ENCODE measurements at regions not wholly inside any gene's neighbourhood (a gene's known extent, or its start where the extent isn't known, plus 50 kb on each side); places are given as distances from the start of the nearest gene placed in this dataset.

DNA sequence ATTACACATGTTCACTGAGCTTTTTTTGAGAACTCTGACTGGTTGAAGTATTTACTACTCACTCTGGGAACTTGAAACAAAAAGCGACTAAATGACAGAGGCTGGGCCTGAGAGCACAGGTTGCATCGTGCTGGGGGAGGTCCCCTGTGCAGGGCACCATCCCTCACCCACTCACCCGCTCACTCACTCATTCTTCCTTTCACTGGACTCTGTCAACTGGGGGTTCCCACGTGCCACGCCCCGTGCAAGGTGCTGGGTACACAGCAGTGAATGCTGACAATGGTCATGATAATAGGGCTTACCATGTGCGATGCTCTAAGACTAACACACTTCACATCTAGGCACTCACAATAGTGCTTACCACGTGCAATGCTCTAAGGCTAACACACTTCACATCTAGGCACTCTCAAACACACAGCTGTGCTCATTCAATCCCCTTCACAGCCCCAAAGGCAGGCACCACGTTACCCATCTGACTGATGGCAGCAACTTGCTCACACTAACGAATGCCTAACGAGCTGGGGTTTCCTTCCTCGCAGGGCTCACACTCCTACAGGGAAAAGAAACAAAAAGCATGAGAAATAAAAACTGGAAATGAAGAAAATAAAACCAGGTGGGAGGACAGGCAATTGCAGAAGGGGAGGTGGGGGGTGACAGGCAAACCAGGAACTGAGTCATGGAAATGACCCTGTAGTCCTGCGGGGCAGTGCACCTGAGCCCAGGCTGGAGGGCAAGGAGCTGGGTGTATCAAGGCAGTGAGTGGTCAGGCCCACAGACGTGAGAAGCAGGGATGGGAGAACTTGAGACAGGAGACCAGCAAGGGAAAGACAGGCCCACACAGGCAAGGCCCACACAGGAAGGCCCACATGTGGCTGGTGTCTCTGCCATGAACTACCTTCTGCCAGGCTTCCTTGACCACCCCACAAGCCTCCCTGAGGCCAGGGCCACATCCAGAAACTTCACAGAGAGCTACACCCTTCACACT is 147.0 kb upstream of the FAM20C start:
- no peaks in the 10 kb centered on the region for H3K4me1 ChIP-seq (ENCODE audit: control insufficient read depth, insufficient read depth, low read length)
- H3K4me3 ChIP-seq (ENCODE audit: low read length) = no peak overlapping the region
- no peak overlapping the region for H3K9ac ChIP-seq (ENCODE audit: low read length)
- no peaks in the 10 kb centered on the region for H3K36me3 ChIP-seq (ENCODE audit: control insufficient read depth, insufficient read depth, low read length)
- H3K27ac ChIP-seq (ENCODE audit: low read depth, low read length) = no peak overlapping the region
- no peaks in the 10 kb centered on the region for H3K27me3 ChIP-seq (ENCODE audit: control insufficient read depth, insufficient read depth, low read length)

DNA sequence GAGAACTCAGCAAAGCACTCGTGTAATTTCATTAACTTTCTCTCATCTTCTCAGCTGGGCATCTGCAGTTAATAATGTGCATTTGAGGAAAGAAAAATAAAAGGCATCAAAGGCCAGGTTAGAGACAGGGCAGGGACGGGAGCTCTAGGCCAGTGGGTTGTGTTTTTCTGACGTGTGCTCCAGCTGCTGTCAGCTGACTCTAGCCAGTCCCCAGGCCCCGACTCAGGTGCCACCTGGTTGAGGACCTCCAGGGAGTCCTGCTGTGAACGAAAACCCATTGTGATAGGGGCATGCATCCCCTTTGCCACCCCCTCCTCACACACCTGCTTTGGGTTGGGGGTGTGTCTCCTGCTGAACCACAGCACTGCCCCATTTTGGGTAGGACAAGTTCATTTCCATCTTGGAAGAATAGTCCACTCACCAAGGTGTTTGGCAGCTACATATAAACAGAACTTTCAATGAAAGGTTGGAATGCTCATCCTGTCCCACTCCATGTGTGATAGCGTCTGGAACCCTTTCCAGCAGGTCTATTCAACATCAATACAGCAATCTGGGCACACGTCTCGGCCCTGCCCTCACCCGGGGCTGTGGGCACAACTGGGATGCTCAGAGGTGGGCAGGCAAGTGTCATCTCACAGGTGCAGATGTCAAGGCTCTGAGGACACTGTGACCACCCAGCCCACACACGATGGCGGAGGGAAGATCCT is 146.1 kb upstream of the FAM20C start:
- Histone ChIP-seq H3K27me3 (ENCODE audit: control insufficient read depth, insufficient read depth, low read length) (no peaks in the 10 kb centered on the region), H3K27ac (ENCODE audit: low read depth, low read length) (no peak overlapping the region), H3K36me3 (ENCODE audit: control insufficient read depth, insufficient read depth, low read length) (no peaks in the 10 kb centered on the region), H3K9ac (ENCODE audit: low read length) (no peak overlapping the region), H3K4me1 (ENCODE audit: control insufficient read depth, insufficient read depth, low read length) (no peaks in the 10 kb centered on the region), H3K4me3 (ENCODE audit: low read length) (no peak overlapping the region)

- Histone ChIP-seq H3K4me1 (ENCODE audit: control insufficient read depth, insufficient read depth, low read length) (no peaks in the 10 kb centered on the region), H3K27me3 (ENCODE audit: control insufficient read depth, insufficient read depth, low read length) (no peaks in the 10 kb centered on the region), H3K4me3 (ENCODE audit: low read length) (no peak overlapping the region), H3K36me3 (ENCODE audit: control insufficient read depth, insufficient read depth, low read length) (no peaks in the 10 kb centered on the region), H3K9ac (ENCODE audit: low read length) (no peak overlapping the region), H3K27ac (ENCODE audit: low read depth, low read length) (no peak overlapping the region)
Measured at GRCh38 chr7:46830-47140, 145.6 kb upstream of the FAM20C start.

GRCh38 chr7:51456-52068 is 140.8 kb upstream of the FAM20C start:
- Histone ChIP-seq H3K27ac (ENCODE audit: low read depth, low read length) (no peak overlapping the region), H3K4me1 (ENCODE audit: control insufficient read depth, insufficient read depth, low read length) (no peaks in the 10 kb centered on the region), H3K4me3 (ENCODE audit: low read length) (no peak overlapping the region), H3K9ac (ENCODE audit: low read length) (no peak overlapping the region), H3K36me3 (ENCODE audit: control insufficient read depth, insufficient read depth, low read length) (no peaks in the 10 kb centered on the region), H3K27me3 (ENCODE audit: control insufficient read depth, insufficient read depth, low read length) (no peaks in the 10 kb centered on the region)

GRCh38 chr7:52100-52499 is 140.3 kb upstream of the FAM20C start:
- Histone ChIP-seq H3K4me1 (ENCODE audit: control insufficient read depth, insufficient read depth, low read length) (no peaks in the 10 kb centered on the region), H3K27ac (ENCODE audit: low read depth, low read length) (no peak overlapping the region), H3K27me3 (ENCODE audit: control insufficient read depth, insufficient read depth, low read length) (no peaks in the 10 kb centered on the region), H3K9ac (ENCODE audit: low read length) (no peak overlapping the region), H3K36me3 (ENCODE audit: control insufficient read depth, insufficient read depth, low read length) (no peaks in the 10 kb centered on the region), H3K4me3 (ENCODE audit: low read length) (no peak overlapping the region)

- Histone ChIP-seq H3K27me3 (ENCODE audit: control insufficient read depth, insufficient read depth, low read length) (no peaks in the 10 kb centered on the region), H3K27ac (ENCODE audit: low read depth, low read length) (no peak overlapping the region), H3K9ac (ENCODE audit: low read length) (no peak overlapping the region), H3K36me3 (ENCODE audit: control insufficient read depth, insufficient read depth, low read length) (no peaks in the 10 kb centered on the region), H3K4me1 (ENCODE audit: control insufficient read depth, insufficient read depth, low read length) (no peaks in the 10 kb centered on the region), H3K4me3 (ENCODE audit: low read length) (no peak overlapping the region)
Measured at GRCh38 chr7:53531-53930, 138.8 kb upstream of the FAM20C start.

DNA sequence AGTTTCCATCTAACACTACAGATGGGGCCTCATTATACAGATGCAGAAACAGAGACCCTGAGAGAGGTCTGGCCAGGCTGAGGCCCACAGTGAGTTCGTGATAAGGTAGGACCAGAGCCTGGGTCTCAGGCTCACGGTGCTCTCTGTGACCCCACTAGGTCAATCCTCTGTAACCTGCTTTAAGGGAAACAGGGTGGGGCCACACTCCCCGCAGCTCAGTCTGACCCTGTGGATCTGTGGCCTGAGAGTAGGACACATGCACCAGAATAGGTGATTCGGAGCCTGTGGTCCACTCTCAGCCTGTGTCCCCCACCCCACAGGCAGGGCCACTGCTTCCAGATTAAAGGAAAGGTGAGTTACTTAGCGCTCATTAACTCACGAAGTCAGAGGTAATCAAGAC is 137.8 kb upstream of the FAM20C start:
- no peaks in the 10 kb centered on the region for H3K4me1 ChIP-seq (ENCODE audit: control insufficient read depth, insufficient read depth, low read length)
- no peaks in the 10 kb centered on the region for H3K36me3 ChIP-seq (ENCODE audit: control insufficient read depth, insufficient read depth, low read length)
- no peak overlapping the region for H3K4me3 ChIP-seq (ENCODE audit: low read length)
- no peaks in the 10 kb centered on the region for H3K27me3 ChIP-seq (ENCODE audit: control insufficient read depth, insufficient read depth, low read length)
- no peak overlapping the region for H3K27ac ChIP-seq (ENCODE audit: low read depth, low read length)
- H3K9ac ChIP-seq (ENCODE audit: low read length) = no peak overlapping the region

GRCh38 chr7:55690-56248 is 136.6 kb upstream of the FAM20C start:
- Histone ChIP-seq H3K36me3 (ENCODE audit: control insufficient read depth, insufficient read depth, low read length) (no peaks in the 10 kb centered on the region), H3K27me3 (ENCODE audit: control insufficient read depth, insufficient read depth, low read length) (no peaks in the 10 kb centered on the region), H3K27ac (ENCODE audit: low read depth, low read length) (no peak overlapping the region), H3K4me3 (ENCODE audit: low read length) (no peak overlapping the region), H3K9ac (ENCODE audit: low read length) (no peak overlapping the region), H3K4me1 (ENCODE audit: control insufficient read depth, insufficient read depth, low read length) (no peaks in the 10 kb centered on the region)

- no peaks in the 10 kb centered on the region for H3K36me3 ChIP-seq (ENCODE audit: control insufficient read depth, insufficient read depth, low read length)
- H3K27ac ChIP-seq (ENCODE audit: low read depth, low read length) = no peak overlapping the region
- H3K27me3 ChIP-seq (ENCODE audit: control insufficient read depth, insufficient read depth, low read length) = no peaks in the 10 kb centered on the region
- H3K4me3 ChIP-seq (ENCODE audit: low read length) = no peak overlapping the region
- H3K9ac ChIP-seq (ENCODE audit: low read length) = no peak overlapping the region
- no peaks in the 10 kb centered on the region for H3K4me1 ChIP-seq (ENCODE audit: control insufficient read depth, insufficient read depth, low read length)
Measured at GRCh38 chr7:56291-56913, 136.0 kb upstream of the FAM20C start.

- no peak overlapping the region for H3K4me3 ChIP-seq (ENCODE audit: low read length)
- no peaks in the 10 kb centered on the region for H3K36me3 ChIP-seq (ENCODE audit: control insufficient read depth, insufficient read depth, low read length)
- no peaks in the 10 kb centered on the region for H3K27me3 ChIP-seq (ENCODE audit: control insufficient read depth, insufficient read depth, low read length)
- no peaks in the 10 kb centered on the region for H3K4me1 ChIP-seq (ENCODE audit: control insufficient read depth, insufficient read depth, low read length)
- H3K9ac ChIP-seq (ENCODE audit: low read length) = no peak overlapping the region
- no peak overlapping the region for H3K27ac ChIP-seq (ENCODE audit: low read depth, low read length)
Measured at GRCh38 chr7:57071-57470, 135.3 kb upstream of the FAM20C start.

DNA sequence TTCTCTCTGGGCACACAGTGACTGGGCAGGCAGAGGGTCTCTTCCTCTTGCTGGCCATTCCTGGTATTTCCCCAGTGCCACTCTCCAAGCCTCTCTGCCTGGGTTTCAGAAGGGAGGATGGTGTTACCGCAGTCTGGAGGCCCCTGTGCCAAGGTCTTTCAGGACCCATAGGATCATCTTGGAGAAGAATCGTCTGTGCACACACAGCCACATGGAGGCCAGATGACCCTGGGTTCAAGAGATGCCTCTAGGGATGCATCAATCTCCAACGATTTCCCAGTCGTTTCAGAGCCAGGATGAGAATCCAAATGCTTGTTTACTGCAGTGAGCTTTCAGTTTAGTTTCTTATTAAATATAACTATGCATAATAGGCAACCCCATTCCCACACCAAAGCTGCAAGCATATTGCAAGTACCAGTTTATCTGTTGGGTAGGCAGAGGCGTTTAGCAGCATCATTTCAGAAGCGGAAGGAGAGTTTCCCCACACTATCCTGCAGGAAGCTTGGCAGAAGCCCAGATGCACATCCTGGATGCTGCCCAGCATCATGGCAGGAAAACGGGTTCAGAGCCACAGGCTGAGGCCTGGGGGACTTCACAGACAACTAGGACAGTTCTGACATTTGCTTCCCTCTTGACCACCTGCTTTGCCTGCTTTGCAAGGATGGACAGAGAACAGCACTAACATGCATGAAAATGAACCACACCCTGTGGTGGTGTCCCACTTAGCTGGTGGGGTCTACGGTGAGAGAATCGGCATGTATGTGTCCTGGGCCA is 134.7 kb upstream of the FAM20C start:
- no peaks in the 10 kb centered on the region for H3K27me3 ChIP-seq (ENCODE audit: control insufficient read depth, insufficient read depth, low read length)
- no peak overlapping the region for H3K4me3 ChIP-seq (ENCODE audit: low read length)
- H3K36me3 ChIP-seq (ENCODE audit: control insufficient read depth, insufficient read depth, low read length) = no peaks in the 10 kb centered on the region
- no peak overlapping the region for H3K27ac ChIP-seq (ENCODE audit: low read depth, low read length)
- H3K9ac ChIP-seq (ENCODE audit: low read length) = no peak overlapping the region
- H3K4me1 ChIP-seq (ENCODE audit: control insufficient read depth, insufficient read depth, low read length) = no peaks in the 10 kb centered on the region
